HEK293 (cell line): ENCODE measurements at regions not wholly inside any gene's neighbourhood (a gene's known extent, or its start where the extent isn't known, plus 50 kb on each side); places are given as distances from the start of the nearest gene placed in this dataset.

Source experiments
- CTCF ChIP-seq: fragments of 450-650 bp; formaldehyde crosslinking; IDR thresholded peaks from 2 replicates; pipeline ENCODE4 v1.5.1; 2016; ENCODE audit warnings: missing biosample characterization, missing genetic modification characterization
- REST ChIP-seq: fragments of 450-650 bp; formaldehyde crosslinking; IDR thresholded peaks from 2 replicates; pipeline ENCODE4 v1.5.1; 2016; ENCODE audit warnings: missing biosample characterization, missing genetic modification characterization
- SCRT2 ChIP-seq: fragments of 450-650 bp; formaldehyde crosslinking; IDR thresholded peaks from 2 replicates; pipeline ENCODE4 v1.5.1; 2016; ENCODE audit warnings: missing biosample characterization, missing genetic modification characterization
- ZBTB21 ChIP-seq: fragments of 450-650 bp; formaldehyde crosslinking; IDR thresholded peaks from 2 replicates; pipeline ENCODE4 v1.5.1; 2017; ENCODE audit warnings: missing biosample characterization, missing genetic modification characterization
- ZFP37 ChIP-seq: fragments of 450-650 bp; formaldehyde crosslinking; IDR thresholded peaks from 2 replicates; pipeline ENCODE4 v1.5.1; 2016; ENCODE audit warnings: missing biosample characterization, missing genetic modification characterization
- ZNF184 ChIP-seq: fragments of 450-650 bp; IDR thresholded peaks from 2 replicates; pipeline ENCODE4 v1.5.1; 2018; ENCODE audit warnings: missing biosample characterization, mild to moderate bottlenecking, missing genetic modification characterization
- ZNF23 ChIP-seq: fragments of 450-650 bp; formaldehyde crosslinking; IDR thresholded peaks from 2 replicates; pipeline ENCODE4 v1.5.1; 2016; ENCODE audit warnings: missing biosample characterization, missing genetic modification characterization, borderline replicate concordance
- ZNF248 ChIP-seq: fragments of 450-650 bp; formaldehyde crosslinking; IDR thresholded peaks from 2 replicates; pipeline ENCODE4 v1.5.1; 2017; ENCODE audit warnings: missing biosample characterization, missing genetic modification characterization
- ZNF350 ChIP-seq: fragments of 450-650 bp; formaldehyde crosslinking; IDR thresholded peaks from 2 replicates; pipeline ENCODE4 v1.5.0; 2017; ENCODE audit warnings: missing biosample characterization, mild to moderate bottlenecking, missing genetic modification characterization
- ZNF394 ChIP-seq: fragments of 450-650 bp; formaldehyde crosslinking; IDR thresholded peaks from 2 replicates; pipeline ENCODE4 v1.5.1; 2016; ENCODE audit warnings: missing biosample characterization, missing genetic modification characterization, mild to moderate bottlenecking, moderate library complexity, borderline replicate concordance
- ZNF76 ChIP-seq: fragments of 450-650 bp; formaldehyde crosslinking; IDR thresholded peaks from 2 replicates; pipeline ENCODE4; 2016; ENCODE audit warnings: low read depth, missing biosample characterization, missing genetic modification characterization, borderline replicate concordance

- TF ChIP-seq CTCF (tag by site-specific recombination) (no peak), ZFP37 (no peak), SCRT2 (tag by site-specific recombination) (no peak), ZNF248 (no peak), ZNF23 (tag by site-specific recombination) (no peak), ZNF394 (tag by site-specific recombination) (no peak), ZNF76 (tag by site-specific recombination) (no peak), REST (tag by site-specific recombination) (no peak), ZNF184 (tag by site-specific recombination) (no peak), ZBTB21 (tag by site-specific recombination) (no peak), ZNF350 (no peak)
Measured at GRCh38 chr4:23438764-23439163, 451.1 kb downstream of the PPARGC1A start.
